ENCODE measurements at regions not wholly inside any gene's neighbourhood (a gene's known extent, or its start where the extent isn't known, plus 50 kb on each side); places are given as distances from the start of the nearest gene placed in this dataset.

DNA sequence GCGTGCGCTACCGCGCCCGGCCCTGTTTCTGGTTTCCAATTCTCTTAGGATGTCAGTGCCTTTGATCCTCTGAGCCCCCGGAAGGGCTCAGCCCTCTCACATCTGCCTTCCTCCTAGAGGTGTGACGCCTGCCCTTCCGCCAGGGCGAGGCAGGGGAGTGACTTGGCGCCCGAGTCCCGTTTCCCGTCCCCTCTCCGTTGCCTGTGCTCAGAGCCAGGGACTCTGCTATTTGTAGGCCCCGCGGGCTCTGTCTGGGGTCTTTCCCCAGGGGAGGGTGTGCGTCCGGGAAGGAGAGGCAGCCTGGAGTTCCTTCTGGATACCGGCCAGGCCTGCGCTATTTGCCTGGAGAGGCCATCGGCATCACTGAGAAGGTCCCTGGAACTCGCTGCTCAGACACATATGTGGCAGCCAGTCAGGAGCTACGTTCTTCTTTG lies 103.7 kb upstream of the TAF1B start:
- Histone ChIP-seq H3K36me3 (ENCODE audit: low read depth) (no peaks in the 10 kb centered on the region), H3K4me3 (no peak overlapping the region), H3K9me3 (peaks cover under 1% of the 10 kb centered on the region), H3K4me1 (ENCODE audit: low read depth) (peaks cover 19% of the 10 kb centered on the region)
- TF ChIP-seq, protein P1, sequence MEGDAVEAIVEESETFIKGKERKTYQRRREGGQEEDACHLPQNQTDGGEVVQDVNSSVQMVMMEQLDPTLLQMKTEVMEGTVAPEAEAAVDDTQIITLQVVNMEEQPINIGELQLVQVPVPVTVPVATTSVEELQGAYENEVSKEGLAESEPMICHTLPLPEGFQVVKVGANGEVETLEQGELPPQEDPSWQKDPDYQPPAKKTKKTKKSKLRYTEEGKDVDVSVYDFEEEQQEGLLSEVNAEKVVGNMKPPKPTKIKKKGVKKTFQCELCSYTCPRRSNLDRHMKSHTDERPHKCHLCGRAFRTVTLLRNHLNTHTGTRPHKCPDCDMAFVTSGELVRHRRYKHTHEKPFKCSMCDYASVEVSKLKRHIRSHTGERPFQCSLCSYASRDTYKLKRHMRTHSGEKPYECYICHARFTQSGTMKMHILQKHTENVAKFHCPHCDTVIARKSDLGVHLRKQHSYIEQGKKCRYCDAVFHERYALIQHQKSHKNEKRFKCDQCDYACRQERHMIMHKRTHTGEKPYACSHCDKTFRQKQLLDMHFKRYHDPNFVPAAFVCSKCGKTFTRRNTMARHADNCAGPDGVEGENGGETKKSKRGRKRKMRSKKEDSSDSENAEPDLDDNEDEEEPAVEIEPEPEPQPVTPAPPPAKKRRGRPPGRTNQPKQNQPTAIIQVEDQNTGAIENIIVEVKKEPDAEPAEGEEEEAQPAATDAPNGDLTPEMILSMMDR (IDR thresholded peaks at IDR 0.05): no peak
- intact Hi-C loops (cut with DNase I, micrococcal nuclease): no loop called here
- ATAC-seq (peak; percentile 87), DNase-seq (peak; percentile 69 to 87 (median 83))

DNA sequence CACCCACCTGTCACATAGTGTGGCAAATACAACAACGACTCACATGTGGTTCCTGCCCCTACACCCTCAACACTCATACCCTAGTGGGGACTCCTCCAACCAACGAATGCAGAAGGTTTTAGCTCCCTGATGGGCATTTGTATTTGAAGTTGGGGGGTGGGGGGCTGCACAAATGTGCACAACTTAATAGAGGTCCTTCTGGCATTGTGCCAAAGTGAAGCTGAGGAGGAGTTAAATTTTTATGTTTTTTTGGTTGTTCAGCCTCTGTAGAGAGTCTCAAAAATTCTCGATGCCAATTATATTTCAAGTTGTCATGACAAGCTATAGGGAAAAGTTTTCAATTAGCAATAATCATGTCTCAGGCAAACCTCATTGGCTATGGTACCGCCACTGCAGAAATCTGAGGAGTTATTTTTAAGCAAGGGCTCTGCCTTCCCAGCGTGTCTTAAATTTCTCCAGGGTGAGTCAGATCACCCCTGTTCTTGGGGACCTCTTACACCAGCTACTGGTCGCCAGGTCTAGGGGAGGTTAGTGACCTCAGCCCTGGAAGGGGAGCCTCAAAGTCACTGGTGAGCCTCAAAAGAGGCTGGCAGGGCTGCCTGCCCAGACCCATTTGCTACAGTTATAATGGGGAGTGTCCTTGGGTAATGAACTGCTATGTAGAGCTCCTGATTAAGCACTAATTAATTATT lies 102.7 kb upstream of the TAF1B start:
- no peak overlapping the region for H3K4me3 ChIP-seq
- TF ChIP-seq, protein P1 (IDR thresholded peaks at IDR 0.05): no peak
- no peak for DNase-seq
- H3K9me3 ChIP-seq: no peaks in the 10 kb centered on the region
- no peak for ATAC-seq
- H3K4me1 ChIP-seq (ENCODE audit: low read depth): peaks cover 24% of the 10 kb centered on the region
- intact Hi-C loops (cut with DNase I, micrococcal nuclease): no loop called here
- H3K36me3 ChIP-seq (ENCODE audit: low read depth): no peaks in the 10 kb centered on the region

DNA sequence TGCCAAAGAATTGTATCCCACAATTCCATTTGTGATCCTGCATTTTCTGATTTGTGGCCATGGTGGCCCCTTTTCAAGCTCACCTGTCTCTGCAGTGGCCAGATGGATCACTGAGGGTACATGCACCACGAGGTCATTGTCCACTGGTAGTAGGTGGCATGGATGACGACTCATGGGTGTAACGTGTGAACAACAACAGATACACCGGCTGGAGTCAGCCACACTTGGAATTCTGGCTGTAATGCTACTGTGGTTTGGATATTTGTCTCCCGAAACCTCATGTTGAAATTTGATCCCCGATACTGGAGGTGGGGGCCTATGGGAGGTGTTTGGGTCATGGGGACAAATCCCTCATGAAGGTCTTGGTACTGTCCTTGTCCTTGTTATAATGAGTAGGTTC lies 102.2 kb upstream of the TAF1B start:
- ATAC-seq: no peak
- Histone ChIP-seq H3K9me3 (no peaks in the 10 kb centered on the region), H3K4me1 (ENCODE audit: low read depth) (peaks cover 24% of the 10 kb centered on the region), H3K4me3 (no peak overlapping the region), H3K36me3 (ENCODE audit: low read depth) (no peaks in the 10 kb centered on the region)
- TF ChIP-seq, protein P1 (IDR thresholded peaks at IDR 0.05): no peak
- intact Hi-C loops (cut with DNase I, micrococcal nuclease): no loop called here
- DNase-seq: no peak

DNA sequence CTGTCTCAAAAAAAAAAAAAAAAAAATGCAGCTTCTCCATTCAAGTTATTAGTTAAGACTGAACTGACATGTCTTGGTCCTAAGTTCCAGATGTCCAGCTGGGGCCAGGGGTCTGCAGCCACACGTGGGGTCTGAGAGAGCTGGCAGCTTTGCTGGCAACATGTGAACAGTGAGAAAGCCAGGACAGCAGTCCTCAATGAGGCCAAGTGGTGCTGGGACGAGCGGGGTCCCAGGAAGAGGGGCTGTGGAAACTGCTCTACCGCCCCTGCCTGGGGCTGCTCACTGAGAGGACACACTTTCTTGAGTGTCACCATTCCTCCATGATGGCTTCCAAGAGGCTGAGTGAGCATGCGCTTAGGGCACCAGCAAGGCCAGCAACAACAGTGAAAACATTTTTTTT lies 100.7 kb upstream of the TAF1B start:
- intact Hi-C loops (cut with DNase I, micrococcal nuclease): no loop called here
- no peaks in the 10 kb centered on the region for H3K36me3 ChIP-seq (ENCODE audit: low read depth)
- peaks cover 24% of the 10 kb centered on the region for H3K4me1 ChIP-seq (ENCODE audit: low read depth)
- H3K4me3 ChIP-seq: no peak overlapping the region
- TF ChIP-seq, protein P1 (IDR thresholded peaks at IDR 0.05): no peak
- no peaks in the 10 kb centered on the region for H3K9me3 ChIP-seq
- ATAC-seq (no peak), DNase-seq (no peak)

DNA sequence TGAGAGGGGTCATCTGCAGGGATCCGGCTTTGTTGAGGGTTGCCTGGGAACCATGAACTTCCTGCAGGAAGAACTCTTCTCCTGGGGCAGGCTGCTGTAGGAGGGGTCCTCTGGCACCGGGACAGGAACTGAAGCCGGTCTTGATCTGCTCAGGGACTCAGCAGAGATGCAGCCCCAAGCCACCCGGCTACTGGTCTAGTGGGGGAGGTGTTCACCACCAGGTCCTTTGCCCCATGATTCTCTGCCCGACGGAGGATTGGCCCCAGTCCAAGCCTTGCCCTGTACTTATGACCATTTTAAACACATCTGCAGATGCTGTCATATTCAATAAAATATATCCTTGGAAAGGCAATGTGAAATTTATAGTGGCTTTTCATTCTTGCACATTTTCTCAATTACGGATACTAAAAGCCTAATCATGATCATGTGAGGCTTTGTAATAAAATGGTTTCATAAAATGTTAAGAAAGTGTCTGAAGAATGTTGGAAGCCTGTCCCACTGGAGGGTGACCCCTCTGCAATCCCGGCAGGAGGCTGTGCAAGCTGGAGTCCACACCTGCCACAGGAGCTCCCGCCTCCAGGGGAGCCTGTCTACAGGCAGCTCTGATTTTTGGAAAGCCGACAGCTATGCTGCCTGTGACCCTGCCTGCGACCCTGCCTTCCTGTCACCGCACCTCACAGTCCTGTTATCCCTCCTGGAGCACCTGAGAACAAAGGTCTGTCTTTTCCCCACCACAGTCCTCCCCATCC lies 98.8 kb upstream of the TAF1B start:
- H3K36me3 ChIP-seq (ENCODE audit: low read depth): no peaks in the 10 kb centered on the region
- ATAC-seq (peak; percentile 63), DNase-seq (peak; percentile 77 to 84 (median 78))
- H3K9me3 ChIP-seq: no peaks in the 10 kb centered on the region
- intact Hi-C loops (cut with DNase I, micrococcal nuclease): no loop called here
- H3K4me3 ChIP-seq: no peak overlapping the region
- TF ChIP-seq, protein P1 (IDR thresholded peaks at IDR 0.05): no peak
- peaks cover 18% of the 10 kb centered on the region for H3K4me1 ChIP-seq (ENCODE audit: low read depth)

All from mucosa of descending colon (tissue), 3 donors.